ENCODE measurements at regions not wholly inside any gene's neighbourhood (a gene's known extent, or its start where the extent isn't known, plus 50 kb on each side); places are given as distances from the start of the nearest gene placed in this dataset.

DNA sequence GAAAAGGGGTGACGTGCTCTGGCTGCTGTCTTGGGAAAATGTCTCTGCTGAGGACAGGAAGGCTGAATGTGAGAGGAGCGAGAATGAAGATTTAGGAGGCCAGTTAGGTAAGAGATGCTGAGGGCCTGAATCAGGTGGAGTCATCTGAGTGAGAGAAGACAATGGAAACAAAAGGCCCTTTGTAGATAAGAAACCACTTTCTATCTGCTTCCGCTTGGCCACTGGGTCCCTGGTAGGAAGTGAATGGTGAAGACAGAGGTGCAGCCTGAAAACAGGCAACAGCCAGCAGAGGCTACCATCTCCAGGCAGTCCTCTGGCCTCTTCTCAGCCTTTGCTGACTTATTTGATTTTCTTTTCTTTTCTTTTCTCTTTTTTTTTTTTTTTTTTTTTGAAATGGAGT is 374.0 kb upstream of the SLC14A2 start:
- no peaks in the 10 kb centered on the region for H3K9me3 Mint-ChIP-seq (ENCODE audit: insufficient read depth)
- ATAC-seq (ENCODE audit: low read depth) = no peak
- intact Hi-C loops (cut with micrococcal nuclease) = no loop called here
- Histone ChIP-seq H3K4me3 (ENCODE audit: control extremely low read depth in 1 of 5, extremely low read depth in 1 of 5, insufficient read depth in 1 of 5, low read depth in 2 of 5, low read length in 4 of 5) (no peak overlapping the region), H3K27ac (ENCODE audit: low read length in 2 of 2) (no peak overlapping the region), H3K79me2 (ENCODE audit: control insufficient read depth, insufficient read depth, low read length) (no peaks in the 10 kb centered on the region), H3K4me1 (ENCODE audit: control insufficient read depth in 2 of 2, insufficient read depth in 2 of 2, low read length in 2 of 2) (no peaks in the 10 kb centered on the region), H2AFZ (ENCODE audit: insufficient read depth, low read depth, low read length, poor library complexity, severe bottlenecking) (no peak overlapping the region), H3K27me3 (replicated peaks in 1 of 4; ENCODE audit: control extremely low read depth in 1 of 4, control insufficient read depth in 3 of 4, insufficient read depth in 4 of 4, low read length in 3 of 4) (peaks cover 0 to 5% (median 0%) of the 10 kb centered on the region in 4 experiments), H4K20me1 (ENCODE audit: control insufficient read depth, insufficient read depth, low read length, poor library complexity, severe bottlenecking) (no peaks in the 10 kb centered on the region), H3K4me2 (replicated peaks; ENCODE audit: low read depth, low read length, poor library complexity, severe bottlenecking) (no peak overlapping the region), H3K9me3 (ENCODE audit: control extremely low read depth in 1 of 3, control insufficient read depth in 2 of 3, insufficient read depth in 1 of 3, low read length in 2 of 3) (no peaks in the 10 kb centered on the region), H3K36me3 (replicated peaks in 1 of 2; ENCODE audit: control extremely low read depth in 1 of 2, control insufficient read depth in 1 of 2, extremely low read depth in 1 of 2, insufficient read depth in 2 of 2, low read length in 1 of 2) (no peaks in the 10 kb centered on the region), H3K9ac (ENCODE audit: low read length) (no peak overlapping the region)
- H3K27me3 Mint-ChIP-seq = peaks cover 11% of the 10 kb centered on the region
- POLR2A ChIA-PET = interaction anchor here (0.7 kb wide), 1 partner anchor 229 kb away, joined by 6 read pairs; no protein-coding TSS in a partner anchor
- DNase-seq = no peak
- CTCF ChIA-PET = no interaction called here
- no peak overlapping the region for H3K4me3 Mint-ChIP-seq
- TF ChIP-seq, protein P1, sequence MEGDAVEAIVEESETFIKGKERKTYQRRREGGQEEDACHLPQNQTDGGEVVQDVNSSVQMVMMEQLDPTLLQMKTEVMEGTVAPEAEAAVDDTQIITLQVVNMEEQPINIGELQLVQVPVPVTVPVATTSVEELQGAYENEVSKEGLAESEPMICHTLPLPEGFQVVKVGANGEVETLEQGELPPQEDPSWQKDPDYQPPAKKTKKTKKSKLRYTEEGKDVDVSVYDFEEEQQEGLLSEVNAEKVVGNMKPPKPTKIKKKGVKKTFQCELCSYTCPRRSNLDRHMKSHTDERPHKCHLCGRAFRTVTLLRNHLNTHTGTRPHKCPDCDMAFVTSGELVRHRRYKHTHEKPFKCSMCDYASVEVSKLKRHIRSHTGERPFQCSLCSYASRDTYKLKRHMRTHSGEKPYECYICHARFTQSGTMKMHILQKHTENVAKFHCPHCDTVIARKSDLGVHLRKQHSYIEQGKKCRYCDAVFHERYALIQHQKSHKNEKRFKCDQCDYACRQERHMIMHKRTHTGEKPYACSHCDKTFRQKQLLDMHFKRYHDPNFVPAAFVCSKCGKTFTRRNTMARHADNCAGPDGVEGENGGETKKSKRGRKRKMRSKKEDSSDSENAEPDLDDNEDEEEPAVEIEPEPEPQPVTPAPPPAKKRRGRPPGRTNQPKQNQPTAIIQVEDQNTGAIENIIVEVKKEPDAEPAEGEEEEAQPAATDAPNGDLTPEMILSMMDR (IDR thresholded peaks at IDR 0.05) = no peak
- no peak for TF ChIP-seq EZH2 (IDR thresholded peaks at IDR 0.05; ENCODE audit: borderline replicate concordance, insufficient read depth, low read depth, low read length, poor library complexity, severe bottlenecking)
- H3K4me1 Mint-ChIP-seq = no peaks in the 10 kb centered on the region
- no peak overlapping the region for H3K27ac Mint-ChIP-seq
- 96% methylated on average over 2 of the region's 3 CpGs for WGBS (ENCODE audit: insufficient coverage)

DNA sequence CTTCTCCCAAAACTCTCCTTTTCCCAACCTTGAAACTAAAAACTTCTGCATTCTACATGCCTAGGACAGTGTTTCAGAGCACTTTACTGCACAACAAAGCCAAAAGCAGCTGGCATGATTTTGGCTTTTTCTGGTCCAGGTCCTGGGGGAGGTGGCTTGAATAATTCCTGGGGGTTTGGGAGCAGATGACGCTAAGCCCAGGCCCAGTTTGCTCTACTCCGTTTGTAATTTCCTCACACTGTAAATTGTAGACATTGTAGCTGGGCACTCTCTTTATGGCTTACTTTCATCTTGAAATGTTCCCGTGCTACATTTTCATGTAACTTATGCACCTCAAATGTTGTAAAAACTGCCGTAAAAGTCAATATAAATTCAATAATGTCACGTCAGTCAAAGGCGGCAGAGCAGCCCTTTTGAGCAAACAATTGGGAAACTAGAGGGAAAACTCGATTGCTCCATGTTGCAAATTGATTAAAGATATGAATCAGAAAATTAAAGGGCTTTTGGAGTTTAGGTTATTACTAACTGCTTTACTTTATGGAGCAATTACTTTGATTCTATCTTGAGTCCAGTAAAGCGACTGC is 373.2 kb upstream of the SLC14A2 start:
- Mint-ChIP-seq H3K9me3 (ENCODE audit: insufficient read depth) (no peaks in the 10 kb centered on the region), H3K27ac (no peak overlapping the region), H3K4me3 (no peak overlapping the region), H3K27me3 (peaks cover 11% of the 10 kb centered on the region), H3K4me1 (no peaks in the 10 kb centered on the region)
- intact Hi-C loops (cut with micrococcal nuclease) = no loop called here
- no peaks in the 10 kb centered on the region for H3K4me1 ChIP-seq (ENCODE audit: control insufficient read depth in 2 of 2, insufficient read depth in 2 of 2, low read length in 2 of 2)
- no peak overlapping the region for H3K27ac ChIP-seq (ENCODE audit: low read length in 2 of 2)
- no peaks in the 10 kb centered on the region for H4K20me1 ChIP-seq (ENCODE audit: control insufficient read depth, insufficient read depth, low read length, poor library complexity, severe bottlenecking)
- H3K4me2 ChIP-seq (replicated peaks; ENCODE audit: low read depth, low read length, poor library complexity, severe bottlenecking) = no peak overlapping the region
- DNase-seq (no peak), ATAC-seq (ENCODE audit: low read depth) (no peak)
- TF ChIP-seq, protein P1 (IDR thresholded peaks at IDR 0.05) = no peak
- TF ChIP-seq EZH2 (IDR thresholded peaks at IDR 0.05; ENCODE audit: borderline replicate concordance, insufficient read depth, low read depth, low read length, poor library complexity, severe bottlenecking) = no peak
- no peak overlapping the region for H2AFZ ChIP-seq (ENCODE audit: insufficient read depth, low read depth, low read length, poor library complexity, severe bottlenecking)
- no peaks in the 10 kb centered on the region for H3K79me2 ChIP-seq (ENCODE audit: control insufficient read depth, insufficient read depth, low read length)
- no peak overlapping the region for H3K4me3 ChIP-seq (ENCODE audit: control extremely low read depth in 1 of 5, extremely low read depth in 1 of 5, insufficient read depth in 1 of 5, low read depth in 2 of 5, low read length in 4 of 5)
- H3K9me3 ChIP-seq (ENCODE audit: control extremely low read depth in 1 of 3, control insufficient read depth in 2 of 3, insufficient read depth in 1 of 3, low read length in 2 of 3) = no peaks in the 10 kb centered on the region
- no peaks in the 10 kb centered on the region for H3K36me3 ChIP-seq (replicated peaks in 1 of 2; ENCODE audit: control extremely low read depth in 1 of 2, control insufficient read depth in 1 of 2, extremely low read depth in 1 of 2, insufficient read depth in 2 of 2, low read length in 1 of 2)
- ChIA-PET POLR2A (interaction anchor here (0.7 kb wide), 1 partner anchor 230 kb away, joined by 6 read pairs; no protein-coding TSS in a partner anchor), CTCF (no interaction called here)
- H3K27me3 ChIP-seq (replicated peaks in 1 of 4; ENCODE audit: control extremely low read depth in 1 of 4, control insufficient read depth in 3 of 4, insufficient read depth in 4 of 4, low read length in 3 of 4) = peaks cover 0 to 5% (median 0%) of the 10 kb centered on the region in 4 experiments
- 100% methylated on average over 2 of the region's 8 CpGs for whole genome bisulfite sequencing (ENCODE audit: insufficient coverage)
- no peak overlapping the region for H3K9ac ChIP-seq (ENCODE audit: low read length)
